Nephron (organoid): ENCODE measurements at regions not wholly inside any gene's neighbourhood (a gene's known extent, or its start where the extent isn't known, plus 50 kb on each side); places are given as distances from the start of the nearest gene placed in this dataset.
"Not testable (repeated sequence)": the region's sequence is repeated elsewhere in the genome, so short reads cannot be mapped to it uniquely, and the experiment has no call there.

Experiments
- H3K27ac Mint-ChIP-seq, 3 experiments: 2 replicates each; pipeline ENCODE4 v1.8.0; 2020; ENCODE audit warnings: mixed read lengths in 3 of 3, mild to moderate bottlenecking in 2 of 3, moderate library complexity in 1 of 3
- H3K27me3 Mint-ChIP-seq: 2 replicates; pipeline ENCODE4 v1.8.0; 2021; ENCODE audit warnings: low read depth, mild to moderate bottlenecking, moderate library complexity, mixed read lengths
- H3K36me3 Mint-ChIP-seq: 2 replicates; pipeline ENCODE4 v1.8.0; 2020; ENCODE audit warnings: low read depth, mixed read lengths
- H3K4me1 Mint-ChIP-seq: 2 replicates; pipeline ENCODE4 v1.8.0; 2020; ENCODE audit warnings: mixed read lengths
- H3K4me3 Mint-ChIP-seq, 3 experiments: 2 replicates each; pipeline ENCODE4 v1.8.0; 2020; ENCODE audit warnings: mild to moderate bottlenecking in 3 of 3, mixed read lengths in 3 of 3, moderate library complexity in 2 of 3
- H3K9me3 Mint-ChIP-seq: 2 replicates; pipeline ENCODE4 v1.8.0; 2020; ENCODE audit warnings: mixed read lengths
- CTCF ChIP-seq, 3 experiments: fragments of 200-600 bp; sonication (generic); IDR thresholded peaks; one replicate each; pipeline ENCODE4 v1.5.0; 2021; ENCODE audit warnings: antibody characterized with exemption in 3 of 3; ENCODE audit not compliant: unreplicated experiment in 3 of 3

- H3K9me3 Mint-ChIP-seq, result no peaks in the 10 kb centered on the region
Observed at GRCh38 chr5:148880197-148880596, 53.8 kb downstream of the ADRB2 start.

DNA sequence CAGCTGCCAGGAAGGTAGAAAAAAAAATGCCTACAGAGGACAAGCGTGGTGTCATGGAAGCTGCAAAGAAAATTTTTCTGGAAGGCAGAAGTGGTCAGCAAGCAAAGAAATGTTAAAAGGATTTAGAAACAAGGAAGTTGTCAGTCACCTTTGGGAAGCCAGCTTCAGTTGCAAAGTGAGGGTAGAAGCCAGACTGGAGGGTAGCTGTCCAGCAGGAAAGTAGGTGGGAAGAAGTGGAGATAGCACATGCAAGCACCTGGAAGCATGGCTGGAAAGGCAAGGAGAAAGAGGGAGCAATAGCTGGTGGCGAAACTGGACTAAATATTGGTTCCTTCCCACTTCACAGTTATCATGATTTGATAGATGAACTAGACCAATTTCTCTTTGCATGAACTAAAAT lies 54.3 kb downstream of the ADRB2 start:
- peaks cover 6% of the 10 kb centered on the region for H3K27me3 Mint-ChIP-seq
- no peaks in the 10 kb centered on the region for H3K4me1 Mint-ChIP-seq
- H3K9me3 Mint-ChIP-seq, result no peaks in the 10 kb centered on the region
- no peak overlapping the region for H3K4me3 Mint-ChIP-seq
- no peak for TF ChIP-seq CTCF (IDR thresholded peaks at IDR 0.05; ENCODE audit: unreplicated experiment in 3 of 3)
- no peak overlapping the region for H3K27ac Mint-ChIP-seq
- no peaks in the 10 kb centered on the region for H3K36me3 Mint-ChIP-seq

More at GRCh38 chr5:148880197-148880596, 53.8 kb downstream of the ADRB2 start:
- H3K36me3 Mint-ChIP-seq, result no peaks in the 10 kb centered on the region
- no peak for TF ChIP-seq CTCF (IDR thresholded peaks at IDR 0.05; ENCODE audit: unreplicated experiment in 3 of 3)
- peaks cover 4% of the 10 kb centered on the region for H3K27me3 Mint-ChIP-seq
- no peak overlapping the region for H3K27ac Mint-ChIP-seq
- H3K4me3 Mint-ChIP-seq, result no peak overlapping the region
- no peaks in the 10 kb centered on the region for H3K4me1 Mint-ChIP-seq

DNA sequence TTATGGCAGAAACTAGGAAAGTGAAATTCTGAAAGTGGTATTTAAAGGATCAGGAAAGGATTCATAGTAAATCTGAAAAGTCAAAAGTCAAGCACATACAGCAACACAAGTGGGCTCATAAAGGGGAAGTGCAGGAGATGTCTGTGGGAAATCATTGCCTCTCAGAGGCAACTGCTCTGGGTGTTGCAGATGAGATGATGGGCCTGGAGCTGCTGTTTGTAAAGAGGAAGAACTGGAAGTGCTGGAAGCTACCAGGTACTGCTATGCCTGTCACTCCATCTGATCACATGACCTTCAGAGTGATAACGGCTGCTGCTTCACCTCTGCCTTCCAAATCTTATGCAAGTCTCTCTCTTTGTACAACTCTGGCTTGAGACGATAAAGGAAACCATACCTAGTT lies 55.9 kb downstream of the ADRB2 start:
- peaks cover 13% of the 10 kb centered on the region for H3K27me3 Mint-ChIP-seq
- H3K27ac Mint-ChIP-seq, result no peak overlapping the region
- no peaks in the 10 kb centered on the region for H3K4me1 Mint-ChIP-seq
- H3K36me3 Mint-ChIP-seq, result no peaks in the 10 kb centered on the region
- no peaks in the 10 kb centered on the region for H3K9me3 Mint-ChIP-seq
- no peak overlapping the region for H3K4me3 Mint-ChIP-seq
- TF ChIP-seq CTCF (IDR thresholded peaks at IDR 0.05; ENCODE audit: unreplicated experiment in 3 of 3), result no peak

DNA sequence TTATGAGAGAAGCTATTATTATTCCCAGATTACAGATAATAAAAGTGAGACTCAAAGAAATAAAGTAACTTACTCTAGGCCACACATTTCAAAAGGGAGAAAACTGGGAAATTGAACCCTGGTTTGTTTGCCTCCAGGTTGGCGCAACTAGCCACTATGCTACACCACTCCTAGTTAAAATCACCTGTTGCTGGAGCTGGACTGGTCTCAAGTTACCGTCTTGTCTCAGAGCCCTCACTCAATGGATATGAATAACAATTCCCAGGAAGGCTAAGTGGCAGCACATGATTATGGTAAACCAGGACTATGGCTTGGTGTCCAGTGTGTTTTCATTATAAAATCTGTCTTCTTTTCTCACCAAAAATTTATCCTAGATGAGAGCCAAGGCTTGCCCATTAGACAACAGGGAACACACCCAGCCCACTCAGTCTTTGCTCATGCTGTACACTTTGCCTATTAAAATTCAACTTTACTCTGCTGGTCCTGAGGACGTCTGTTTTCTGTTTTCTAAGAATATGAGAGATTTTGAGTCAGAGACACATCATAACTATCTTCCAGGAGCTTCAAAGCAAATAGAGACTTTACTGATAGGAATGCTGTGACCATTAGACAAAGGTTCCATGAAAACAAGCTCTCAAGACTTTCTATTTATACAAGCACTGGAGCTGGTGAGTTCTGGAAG lies 58.1 kb downstream of the ADRB2 start:
- Mint-ChIP-seq H3K27me3 (peaks cover 14% of the 10 kb centered on the region), H3K36me3 (no peaks in the 10 kb centered on the region), H3K4me1 (no peaks in the 10 kb centered on the region), H3K4me3 (no peak overlapping the region), H3K9me3 (no peaks in the 10 kb centered on the region), H3K27ac (no peak overlapping the region)
- TF ChIP-seq CTCF (IDR thresholded peaks at IDR 0.05; ENCODE audit: unreplicated experiment in 3 of 3), result no peak

GRCh38 chr5:148887123-148887881 lies 60.9 kb downstream of the ADRB2 start:
- Mint-ChIP-seq H3K9me3 (peaks cover 7% of the 10 kb centered on the region), H3K4me3 (no peak overlapping the region), H3K4me1 (no peaks in the 10 kb centered on the region), H3K36me3 (no peaks in the 10 kb centered on the region), H3K27me3 (peaks cover 11% of the 10 kb centered on the region), H3K27ac (no peak overlapping the region)
- TF ChIP-seq CTCF (IDR thresholded peaks at IDR 0.05; ENCODE audit: unreplicated experiment in 3 of 3), result no peak

DNA sequence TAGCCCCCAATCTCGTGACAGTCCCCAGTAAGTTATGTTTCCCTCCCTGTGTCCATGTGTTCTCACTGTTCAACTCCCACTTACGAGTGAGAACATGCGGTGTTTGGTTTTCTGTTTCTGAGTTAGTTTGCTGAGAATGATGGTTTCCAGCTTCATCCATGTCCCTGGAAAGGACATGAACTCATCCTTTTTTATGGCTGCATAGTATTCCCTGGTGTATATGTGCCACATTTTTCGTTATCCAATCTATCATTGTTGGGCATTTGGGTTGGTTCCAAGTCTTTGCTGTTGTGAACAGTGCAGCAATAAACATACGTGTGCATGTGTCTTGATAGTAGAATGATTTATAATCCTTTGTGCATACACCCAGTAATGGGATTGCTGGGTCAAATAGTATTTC lies 63.5 kb downstream of the ADRB2 start:
- peaks cover 11% of the 10 kb centered on the region for H3K27me3 Mint-ChIP-seq
- not testable (repeated sequence) for H3K36me3 Mint-ChIP-seq, H3K27ac Mint-ChIP-seq, H3K4me1 Mint-ChIP-seq, H3K4me3 Mint-ChIP-seq
- peaks cover 19% of the 10 kb centered on the region for H3K9me3 Mint-ChIP-seq

DNA sequence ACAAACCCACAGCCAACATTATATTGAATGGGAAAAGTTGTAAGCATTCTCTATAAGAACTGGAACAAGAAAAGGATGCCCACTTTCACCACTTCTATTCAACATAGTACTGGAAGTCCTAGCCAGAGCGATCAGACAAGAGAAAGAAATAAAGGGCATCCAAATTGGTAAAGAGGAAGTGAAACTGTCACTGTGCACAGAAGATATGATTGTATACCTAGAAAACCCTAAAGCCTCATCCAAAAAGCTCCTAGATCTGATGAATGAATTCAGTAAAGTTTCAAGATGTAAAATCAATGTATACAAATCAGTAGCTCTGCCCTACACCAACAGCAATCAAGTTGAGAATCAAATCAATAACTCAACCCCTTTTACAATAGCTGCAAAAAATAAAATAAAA lies 69.0 kb downstream of the ADRB2 start:
- H3K36me3 Mint-ChIP-seq, H3K27ac Mint-ChIP-seq, H3K4me1 Mint-ChIP-seq, H3K4me3 Mint-ChIP-seq, H3K27me3 Mint-ChIP-seq: not testable (repeated sequence)
- H3K9me3 Mint-ChIP-seq, result peaks cover 17% of the 10 kb centered on the region
